GDM1 (cell line): ENCODE measurements at regions not wholly inside any gene's neighbourhood (a gene's known extent, or its start where the extent isn't known, plus 50 kb on each side); places are given as distances from the start of the nearest gene placed in this dataset.
"Not testable (repeated sequence)": the region's sequence is repeated elsewhere in the genome, so short reads cannot be mapped to it uniquely, and the experiment has no call there.

Experiments used
- DNase-seq: peaks from one replicate; lab custom pipeline; 2025; lab: John Stamatoyannopoulos, UW

DNA sequence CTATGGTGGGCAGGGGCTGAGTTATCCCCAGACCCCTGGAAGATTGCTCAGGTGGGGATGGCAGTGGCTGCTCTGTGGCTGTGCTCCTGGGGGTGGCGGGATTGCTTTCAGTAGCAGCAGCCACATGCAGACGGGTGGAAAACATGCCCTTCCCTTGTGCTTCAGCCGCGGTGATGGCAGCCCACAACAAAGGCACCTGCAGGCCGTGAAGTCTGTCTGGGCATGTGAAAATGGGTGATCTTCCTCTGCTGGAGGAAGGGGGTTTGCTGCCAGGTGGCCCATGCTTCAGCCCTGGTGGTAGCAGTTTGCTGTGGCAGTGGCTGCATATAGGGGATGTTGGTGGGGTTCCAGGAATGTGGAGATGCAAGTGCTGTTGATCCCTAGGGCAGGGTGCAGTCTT, 326.2 kb upstream of the RGS6 start:
- DNase-seq = no peak

- no peak for DNase-seq
These were observed 325.7 kb upstream of the RGS6 start for GRCh38 chr14:71606575-71606974.

- DNase-seq = no peak
These were observed 325.2 kb upstream of the RGS6 start for GRCh38 chr14:71607056-71607455.

DNA sequence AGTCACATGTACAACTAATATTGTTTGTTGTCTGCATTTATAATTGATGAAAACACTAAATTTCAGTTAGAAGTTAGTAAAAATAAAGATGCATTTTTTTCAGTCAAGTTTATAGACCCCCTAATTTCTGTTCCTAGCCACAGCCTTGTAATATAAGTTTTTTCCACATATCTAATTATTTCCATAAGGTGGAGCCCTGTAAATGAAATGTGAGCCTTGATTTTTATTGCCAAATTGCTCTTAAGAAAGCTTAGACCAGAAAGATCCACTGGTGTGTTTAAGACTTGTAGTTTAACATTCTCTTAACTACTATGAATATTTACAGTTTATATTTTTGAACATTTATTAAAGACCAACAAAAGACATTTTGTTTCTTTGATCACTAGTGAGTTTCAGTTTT, 322.1 kb upstream of the RGS6 start:
- no peak for DNase-seq

- no peak for DNase-seq
These were observed 321.4 kb upstream of the RGS6 start for GRCh38 chr14:71610797-71611196.

DNA sequence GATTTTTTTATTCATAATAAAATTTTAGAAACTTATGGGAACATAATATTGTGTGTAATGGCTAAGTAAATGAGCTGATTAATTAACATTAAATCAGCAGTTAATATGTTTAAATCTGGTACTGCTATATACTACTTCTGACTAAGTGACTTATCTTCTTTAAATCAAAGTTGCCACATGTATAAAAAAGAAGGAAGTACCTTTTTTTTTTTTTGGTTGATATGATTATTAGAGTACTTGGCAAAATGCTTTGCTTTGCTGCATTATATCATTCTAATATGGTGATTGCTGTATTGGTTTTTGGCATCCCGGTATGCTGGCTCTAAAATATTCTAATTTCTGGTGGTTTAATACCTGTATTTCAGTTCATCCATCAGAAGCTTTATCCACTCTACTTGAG, 319.1 kb upstream of the RGS6 start:
- DNase-seq = no peak

DNA sequence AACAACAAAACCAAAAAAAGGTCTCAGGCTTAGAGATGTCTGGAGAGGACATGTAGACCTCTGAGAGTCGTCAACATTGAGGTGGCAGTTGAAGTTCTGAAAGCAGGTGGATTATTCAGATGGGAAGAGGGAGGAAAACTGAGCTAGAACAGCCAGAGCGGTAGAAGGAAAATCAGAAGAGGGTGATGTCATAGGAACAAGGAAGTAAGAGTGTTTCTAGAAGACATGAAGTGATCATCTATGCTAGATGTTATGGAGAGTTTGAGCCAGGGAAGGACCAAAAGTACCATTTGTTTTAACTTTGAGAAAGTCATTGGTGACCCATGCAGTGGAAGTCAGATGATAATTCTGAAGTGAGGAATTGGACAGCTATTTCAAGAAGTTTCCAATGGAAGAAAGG, 316.2 kb upstream of the RGS6 start:
- DNase-seq = no peak

- no peak for DNase-seq
These were observed 314.2 kb upstream of the RGS6 start for GRCh38 chr14:71618047-71618446.

DNA sequence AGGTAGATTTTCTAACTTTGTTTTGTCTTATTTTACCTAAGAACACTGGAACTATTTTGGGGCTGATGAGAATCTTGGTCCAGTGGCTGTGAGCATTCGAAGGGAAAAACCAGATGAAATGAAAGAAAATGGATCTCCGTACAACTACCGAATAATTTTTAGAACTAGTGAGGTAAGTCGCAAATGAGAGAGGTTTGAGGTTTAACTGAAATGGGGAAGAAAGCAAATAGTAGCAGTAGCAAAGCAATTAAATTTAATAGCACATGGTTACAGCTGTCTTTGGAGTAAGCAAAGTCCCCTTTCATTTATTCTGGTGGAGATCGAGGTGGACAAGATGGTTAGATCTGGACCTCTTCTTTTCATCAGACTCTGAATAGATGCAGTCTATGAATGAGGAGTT, 313.5 kb upstream of the RGS6 start:
- DNase-seq = no peak

- no peak for DNase-seq
These were observed 312.8 kb upstream of the RGS6 start for GRCh38 chr14:71619472-71619871.

DNA sequence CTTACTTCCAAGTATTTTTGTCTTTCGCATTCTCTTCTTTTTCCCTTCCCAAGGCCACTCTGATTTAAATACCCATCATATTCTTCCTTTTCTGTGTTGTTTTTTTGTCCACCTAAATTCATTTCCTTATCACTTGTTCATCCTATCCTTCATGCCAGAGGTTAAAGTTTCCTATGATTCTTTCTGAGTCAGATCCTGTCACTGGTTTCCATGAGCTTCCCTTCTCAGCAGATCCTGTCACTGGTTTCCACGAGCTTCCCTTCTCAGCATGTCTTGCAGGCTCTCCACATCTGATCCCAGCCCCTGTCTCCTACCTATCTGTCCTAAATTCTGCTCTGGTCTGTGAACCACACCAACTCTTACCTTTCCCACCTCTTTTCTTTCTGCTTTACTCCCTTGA, 311.8 kb upstream of the RGS6 start:
- no peak for DNase-seq

- DNase-seq = no peak
These were observed 311.0 kb upstream of the RGS6 start for GRCh38 chr14:71621276-71621675.

DNA sequence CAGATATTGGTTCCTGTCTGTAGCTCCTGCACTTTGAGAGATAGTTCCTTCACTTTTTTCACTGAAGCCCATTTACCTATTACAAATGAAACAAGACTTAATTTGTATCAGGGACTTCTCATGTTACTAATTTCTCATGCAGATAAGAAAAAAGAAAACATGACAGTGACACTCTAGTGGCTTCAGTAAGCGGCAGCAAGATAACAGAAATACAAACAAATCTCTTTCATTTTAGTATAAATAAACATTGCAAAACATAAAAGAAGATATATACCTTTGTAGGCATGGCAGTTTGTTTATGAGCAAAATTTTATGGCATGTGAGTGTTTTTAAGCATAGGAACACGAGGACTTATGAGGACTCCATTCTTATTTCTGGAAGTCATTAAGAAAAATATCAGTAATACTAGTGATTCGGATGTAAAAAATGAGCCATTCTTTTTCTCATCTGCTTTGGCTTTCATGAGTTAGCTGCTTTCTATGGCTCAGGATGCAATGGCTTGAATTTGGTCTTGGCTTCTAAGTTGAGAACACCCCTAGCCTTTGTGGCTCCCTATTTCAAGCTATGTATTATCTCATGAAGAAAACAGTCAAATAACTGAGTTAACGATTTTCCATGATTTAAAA, 310.1 kb upstream of the RGS6 start:
- DNase-seq = no peak

- no peak for DNase-seq
These were observed 308.3 kb upstream of the RGS6 start for GRCh38 chr14:71623939-71624338.

DNA sequence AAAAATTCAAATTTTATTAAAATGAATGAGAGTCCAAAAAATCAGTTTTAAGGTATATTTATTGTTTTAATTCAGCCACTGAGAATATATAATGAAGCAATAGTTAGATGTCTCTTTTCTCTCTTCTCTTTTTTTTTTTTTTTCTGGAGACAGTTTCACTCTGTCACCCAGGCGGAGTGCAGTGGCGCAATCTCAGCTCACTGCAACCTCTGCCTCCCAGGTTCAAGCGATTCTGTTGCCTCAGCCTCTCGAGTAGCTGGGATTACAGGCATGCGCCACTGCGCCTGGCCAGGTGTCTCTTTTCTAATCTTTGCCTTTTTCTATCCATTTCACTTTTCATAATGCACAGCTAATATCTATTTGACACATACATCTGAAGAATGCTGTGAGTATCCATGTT, 307.1 kb upstream of the RGS6 start:
- DNase-seq = no peak

- no peak for DNase-seq
These were observed 306.1 kb upstream of the RGS6 start for GRCh38 chr14:71625891-71626701.

DNA sequence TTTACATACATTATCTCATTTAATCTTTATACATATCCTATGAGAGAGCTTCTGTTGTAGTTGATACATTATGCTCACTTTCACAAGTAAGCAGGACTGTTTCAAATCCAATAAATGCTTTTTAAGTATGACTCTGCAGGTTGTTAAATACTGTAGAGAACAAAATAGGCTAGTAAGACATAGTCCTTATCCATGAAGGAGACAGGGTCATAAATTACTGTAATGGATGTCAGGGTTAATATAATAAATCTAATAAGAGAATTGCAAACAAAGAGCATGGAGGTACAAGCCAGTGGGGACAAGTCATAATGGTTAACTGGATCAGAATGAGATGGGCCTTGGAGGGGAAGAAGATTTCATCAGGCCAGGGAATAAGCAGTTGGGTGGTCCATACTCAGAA, 303.8 kb upstream of the RGS6 start:
- DNase-seq = no peak

- DNase-seq = no peak
These were observed 303.0 kb upstream of the RGS6 start for GRCh38 chr14:71629250-71629649.

DNA sequence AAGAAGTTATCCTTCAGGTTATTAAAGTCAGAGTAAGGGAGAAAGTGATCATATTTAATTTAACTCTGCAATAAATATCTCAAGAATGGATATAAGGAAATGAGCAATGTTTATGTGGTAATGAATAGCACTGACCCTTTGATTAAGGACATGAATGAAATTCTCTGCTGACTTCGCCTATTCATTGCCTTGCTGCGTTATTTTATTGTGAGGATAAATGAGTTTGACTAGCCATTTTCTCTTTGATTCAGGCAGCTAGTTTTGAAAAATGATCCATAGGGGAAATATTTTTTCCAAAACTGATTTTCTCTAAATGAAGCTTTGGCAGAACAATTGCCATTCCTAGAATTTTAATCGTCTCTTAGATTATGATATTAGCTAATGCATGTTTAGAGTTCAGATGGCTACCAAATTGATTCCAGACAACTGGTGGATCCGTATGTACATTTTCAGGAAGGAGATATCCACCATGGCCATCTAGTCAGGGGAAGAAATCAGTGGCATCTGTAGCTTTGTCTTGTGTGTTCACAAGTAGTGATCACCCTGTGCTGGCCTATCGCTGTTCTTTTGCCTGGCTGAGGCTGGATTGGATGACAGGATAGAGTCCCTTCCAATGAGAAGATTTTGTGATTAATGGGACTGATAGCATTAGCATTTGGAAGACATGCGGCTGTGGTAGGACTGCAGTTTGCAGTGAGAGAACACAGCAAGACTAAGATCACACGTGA, 302.3 kb upstream of the RGS6 start:
- no peak for DNase-seq

DNA sequence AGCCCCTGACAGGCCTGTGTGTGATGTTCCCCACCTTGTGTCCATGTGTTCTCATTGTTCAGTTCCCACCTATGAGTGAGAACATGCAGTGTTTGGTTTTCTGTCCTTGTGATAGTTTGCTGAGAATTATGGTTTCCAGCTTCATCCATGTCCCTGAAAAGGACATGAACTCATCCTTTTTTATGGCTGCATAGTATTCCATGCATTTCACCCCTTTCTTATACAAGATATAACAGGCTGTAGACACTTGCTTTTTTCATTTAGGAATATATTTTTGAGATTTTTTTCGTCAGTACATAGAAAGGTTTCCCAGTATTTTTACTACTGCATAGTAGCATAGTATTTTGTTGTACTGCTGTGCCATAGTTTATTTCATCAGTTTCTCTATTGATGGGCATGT, 301.2 kb upstream of the RGS6 start:
- DNase-seq = not testable (repeated sequence)

DNA sequence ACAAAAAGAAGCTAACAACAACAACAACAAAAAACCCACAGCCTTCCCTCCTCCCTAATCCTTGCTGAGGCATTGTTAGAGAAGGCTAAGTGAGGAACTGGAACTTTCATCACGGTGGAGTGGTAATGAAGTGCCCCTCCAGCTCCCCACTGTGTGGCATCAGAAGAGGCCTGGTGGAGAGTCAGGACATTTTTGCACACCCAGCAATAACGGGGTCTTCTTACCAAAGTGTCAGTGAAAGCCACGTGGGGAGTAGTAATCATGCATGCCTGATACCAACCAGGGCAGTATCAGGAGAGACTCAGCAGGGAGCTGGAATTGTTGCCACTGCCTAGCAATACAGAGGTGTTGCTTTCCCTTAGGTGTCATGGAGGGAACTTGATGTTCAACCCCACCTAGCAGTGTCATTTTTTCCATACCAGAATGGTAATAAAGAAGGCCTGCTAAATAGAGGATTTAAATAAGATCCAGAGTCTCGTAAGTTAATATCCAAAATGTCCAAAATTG, 299.7 kb upstream of the RGS6 start:
- DNase-seq = no peak

- DNase-seq = no peak
These were observed 296.2 kb upstream of the RGS6 start for GRCh38 chr14:71636076-71636475.
